ENCODE measurements at regions not wholly inside any gene's neighbourhood (a gene's known extent, or its start where the extent isn't known, plus 50 kb on each side); places are given as distances from the start of the nearest gene placed in this dataset.

DNA sequence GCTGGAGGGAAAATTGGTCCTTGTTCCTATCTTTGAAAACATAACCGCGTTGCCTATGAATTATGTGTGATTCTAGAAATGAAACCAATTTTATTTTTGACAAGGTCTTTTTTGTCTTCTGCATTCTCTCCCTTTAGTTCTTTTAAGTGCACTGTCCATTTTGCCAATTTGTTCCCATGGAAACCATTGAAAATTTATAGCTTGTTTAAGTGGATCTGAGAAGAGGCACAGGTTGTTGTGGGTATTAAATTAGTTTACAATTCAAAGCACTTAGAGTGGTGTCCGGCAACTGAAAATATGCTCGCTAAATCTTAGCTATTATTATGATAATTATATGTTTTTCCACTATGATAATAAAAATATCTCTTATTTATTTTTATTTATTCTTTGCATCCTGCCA lies 107.5 kb upstream of the FSHR start:
- TF ChIP-seq, protein P1, sequence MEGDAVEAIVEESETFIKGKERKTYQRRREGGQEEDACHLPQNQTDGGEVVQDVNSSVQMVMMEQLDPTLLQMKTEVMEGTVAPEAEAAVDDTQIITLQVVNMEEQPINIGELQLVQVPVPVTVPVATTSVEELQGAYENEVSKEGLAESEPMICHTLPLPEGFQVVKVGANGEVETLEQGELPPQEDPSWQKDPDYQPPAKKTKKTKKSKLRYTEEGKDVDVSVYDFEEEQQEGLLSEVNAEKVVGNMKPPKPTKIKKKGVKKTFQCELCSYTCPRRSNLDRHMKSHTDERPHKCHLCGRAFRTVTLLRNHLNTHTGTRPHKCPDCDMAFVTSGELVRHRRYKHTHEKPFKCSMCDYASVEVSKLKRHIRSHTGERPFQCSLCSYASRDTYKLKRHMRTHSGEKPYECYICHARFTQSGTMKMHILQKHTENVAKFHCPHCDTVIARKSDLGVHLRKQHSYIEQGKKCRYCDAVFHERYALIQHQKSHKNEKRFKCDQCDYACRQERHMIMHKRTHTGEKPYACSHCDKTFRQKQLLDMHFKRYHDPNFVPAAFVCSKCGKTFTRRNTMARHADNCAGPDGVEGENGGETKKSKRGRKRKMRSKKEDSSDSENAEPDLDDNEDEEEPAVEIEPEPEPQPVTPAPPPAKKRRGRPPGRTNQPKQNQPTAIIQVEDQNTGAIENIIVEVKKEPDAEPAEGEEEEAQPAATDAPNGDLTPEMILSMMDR (IDR thresholded peaks at IDR 0.05), result no peak
- TF ChIP-seq POLR2AphosphoS5 (IDR thresholded peaks at IDR 0.05), result no peak
